HG02571 (cell line): ENCODE measurements at regions not wholly inside any gene's neighbourhood (a gene's known extent, or its start where the extent isn't known, plus 50 kb on each side); places are given as distances from the start of the nearest gene placed in this dataset.

ENCODE experiments used
- ATAC-seq: cut with Tn5 transposase; IDR thresholded peaks from one replicate; pipeline ENCODE4 v1.9.1; 2021; ENCODE audit warnings: mild to moderate bottlenecking, moderate library complexity; ENCODE audit not compliant: unreplicated experiment

- ATAC-seq, result no peak
These were observed 120.5 kb upstream of the NCOR2 start for GRCh38 chr12:124687917-124688316.

- ATAC-seq, result no peak
These were observed 119.9 kb upstream of the NCOR2 start for GRCh38 chr12:124687174-124687902.

GRCh38 chr12:124686370-124687173, 119.2 kb upstream of the NCOR2 start:
- ATAC-seq, result no peak

GRCh38 chr12:124685689-124686369, 118.4 kb upstream of the NCOR2 start:
- no peak for ATAC-seq

GRCh38 chr12:124684971-124685688, 117.7 kb upstream of the NCOR2 start:
- ATAC-seq, result no peak

- no peak for ATAC-seq
These were observed 117.1 kb upstream of the NCOR2 start for GRCh38 chr12:124684496-124684895.

- no peak for ATAC-seq
These were observed 116.0 kb upstream of the NCOR2 start for GRCh38 chr12:124683152-124684124.

- ATAC-seq, result no peak
These were observed 115.2 kb upstream of the NCOR2 start for GRCh38 chr12:124682425-124683151.

GRCh38 chr12:124681779-124682391, 114.5 kb upstream of the NCOR2 start:
- ATAC-seq, result no peak

GRCh38 chr12:124680863-124681778, 113.7 kb upstream of the NCOR2 start:
- ATAC-seq, result no peak

- no peak for ATAC-seq
These were observed 112.3 kb upstream of the NCOR2 start for GRCh38 chr12:124679533-124680371.

GRCh38 chr12:124679047-124679446, 111.6 kb upstream of the NCOR2 start:
- no peak for ATAC-seq

GRCh38 chr12:124678421-124678893, 111.0 kb upstream of the NCOR2 start:
- ATAC-seq, result no peak

- no peak for ATAC-seq
These were observed 110.3 kb upstream of the NCOR2 start for GRCh38 chr12:124677552-124678356.

- ATAC-seq, result no peak
These were observed 109.5 kb upstream of the NCOR2 start for GRCh38 chr12:124676714-124677462.
